HG03064 (cell line): ENCODE measurements at regions not wholly inside any gene's neighbourhood (a gene's known extent, or its start where the extent isn't known, plus 50 kb on each side); places are given as distances from the start of the nearest gene placed in this dataset.
A peak's percentile ranks its signal among the peaks of the same experiment; 100 is the strongest.
"Not testable (repeated sequence)": the region's sequence is repeated elsewhere in the genome, so short reads cannot be mapped to it uniquely, and the experiment has no call there.

Experiments used
- ATAC-seq: cut with Tn5 transposase; IDR thresholded peaks from one replicate; pipeline ENCODE4 v1.9.1; 2021; ENCODE audit warnings: low read depth; ENCODE audit not compliant: unreplicated experiment

- ATAC-seq, result not testable (repeated sequence)
Measured at GRCh38 chr4:130037866-130038265, 941.9 kb downstream of the C4orf33 start.

GRCh38 chr4:130038540-130038939 lies 942.6 kb downstream of the C4orf33 start:
- not testable (repeated sequence) for ATAC-seq

- peak; percentile 85 for ATAC-seq
Measured at GRCh38 chr4:130043732-130044160, 947.8 kb downstream of the C4orf33 start.

GRCh38 chr4:130044788-130045531 lies 949.0 kb downstream of the C4orf33 start:
- ATAC-seq, result no peak

GRCh38 chr4:130053723-130054122 lies 957.8 kb downstream of the C4orf33 start:
- ATAC-seq, result no peak

GRCh38 chr4:130054908-130055307 lies 959.0 kb downstream of the C4orf33 start:
- ATAC-seq, result no peak

- no peak for ATAC-seq
Measured at GRCh38 chr4:130056286-130056685, 960.3 kb downstream of the C4orf33 start.

GRCh38 chr4:130064471-130064870 lies 968.5 kb downstream of the C4orf33 start:
- no peak for ATAC-seq

GRCh38 chr4:130067419-130067818 lies 971.5 kb downstream of the C4orf33 start:
- no peak for ATAC-seq

GRCh38 chr4:130068072-130068471 lies 972.1 kb downstream of the C4orf33 start:
- ATAC-seq, result no peak

- no peak for ATAC-seq
Measured at GRCh38 chr4:130071746-130072145, 975.8 kb downstream of the C4orf33 start.

GRCh38 chr4:130073145-130073790 lies 977.3 kb downstream of the C4orf33 start:
- ATAC-seq, result no peak

GRCh38 chr4:130074096-130074495 lies 978.1 kb downstream of the C4orf33 start:
- no peak for ATAC-seq

- ATAC-seq, result no peak
Measured at GRCh38 chr4:130077275-130077674, 981.3 kb downstream of the C4orf33 start.

GRCh38 chr4:130079027-130079426 lies 983.1 kb downstream of the C4orf33 start:
- not testable (repeated sequence) for ATAC-seq

GRCh38 chr4:130080872-130081451 lies 985.0 kb downstream of the C4orf33 start:
- no peak for ATAC-seq

- no peak for ATAC-seq
Measured at GRCh38 chr4:130090427-130090826, 994.5 kb downstream of the C4orf33 start.

GRCh38 chr4:130092187-130093015 lies 996.4 kb downstream of the C4orf33 start:
- no peak for ATAC-seq

- no peak for ATAC-seq
Measured at GRCh38 chr4:130099105-130099504, 1003.2 kb downstream of the C4orf33 start.

GRCh38 chr4:130110189-130110588 lies 1014.2 kb downstream of the C4orf33 start:
- no peak for ATAC-seq

GRCh38 chr4:130110770-130111169 lies 1014.8 kb downstream of the C4orf33 start:
- no peak for ATAC-seq
